ENCODE measurements at regions not wholly inside any gene's neighbourhood (a gene's known extent, or its start where the extent isn't known, plus 50 kb on each side); places are given as distances from the start of the nearest gene placed in this dataset.
A peak's percentile ranks its signal among the peaks of the same experiment; 100 is the strongest.

- WGBS, 3 donors: 6 to 10% (median 8%) methylated on average over 8 of the region's 8 CpGs
- H3K4me3 ChIP-seq: no peak overlapping the region
- no peak overlapping the region for H3K27ac ChIP-seq
- H3K9me3 ChIP-seq: no peaks in the 10 kb centered on the region
- no peaks in the 10 kb centered on the region for H3K4me1 ChIP-seq
- TF ChIP-seq CTCF (IDR thresholded peaks at IDR 0.05): peak; percentile 79
- no peaks in the 10 kb centered on the region for H3K36me3 ChIP-seq (ENCODE audit: insufficient read depth in 1 of 2, low read depth in 1 of 2)
- peak in 1 of 2 donors; percentile 17 for DNase-seq
- ATAC-seq: peak; percentile 47 to 85 (median 70)
- peaks cover 0 to 7% (median 0%) of the 10 kb centered on the region in 3 donors for H3K27me3 ChIP-seq (ENCODE audit: insufficient read depth in 3 of 3, low read length in 2 of 3)
- intact Hi-C loops (cut with DNase I): no loop called here
These were observed 384.4 kb downstream of the RAPGEF2 start for GRCh38 chr4:159487284-159487747.

GRCh38 chr4:159489646-159490045, 386.8 kb downstream of the RAPGEF2 start:
- 78 to 93% (median 79%) methylated on average over 1 of the region's 1 CpG for WGBS, 3 donors
- intact Hi-C loops (cut with DNase I): no loop called here

DNA sequence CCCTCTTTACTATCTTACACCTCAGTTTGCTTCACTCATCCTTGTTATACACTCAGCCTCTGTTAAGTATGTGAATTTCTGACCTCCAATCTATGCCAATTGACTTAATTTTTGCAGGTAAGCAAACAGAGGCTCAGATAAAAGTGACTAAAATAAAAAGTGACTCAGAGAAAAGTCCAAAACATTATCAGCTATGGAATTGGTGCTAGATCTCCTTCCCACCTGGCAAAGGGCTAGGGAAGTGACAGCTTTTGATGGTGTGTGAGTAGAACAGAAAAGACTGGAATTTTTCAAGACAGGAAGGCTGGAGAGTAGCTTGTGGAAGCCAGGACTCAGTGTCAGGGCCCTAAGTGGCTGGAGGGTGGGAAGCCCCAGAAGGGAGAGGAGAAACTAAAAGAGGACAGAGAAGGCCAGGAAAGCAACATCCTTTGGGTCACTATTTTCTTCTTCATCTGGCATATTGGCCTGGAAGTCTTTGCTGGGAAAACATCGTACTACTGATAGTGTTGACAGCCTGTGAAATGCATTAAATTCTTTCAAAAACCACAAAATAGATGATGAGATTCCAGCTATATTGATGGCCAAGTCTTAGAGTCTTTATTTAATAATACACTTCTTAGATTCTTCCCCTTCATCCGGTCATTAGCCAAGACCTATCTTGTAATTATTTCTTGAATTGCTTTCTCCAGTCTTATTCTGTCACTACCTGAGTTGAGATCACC, 392.8 kb downstream of the RAPGEF2 start:
- no peak overlapping the region for H3K27ac ChIP-seq
- H3K4me3 ChIP-seq: no peak overlapping the region
- H3K36me3 ChIP-seq (ENCODE audit: insufficient read depth in 1 of 2, low read depth in 1 of 2): no peaks in the 10 kb centered on the region
- H3K27me3 ChIP-seq (ENCODE audit: insufficient read depth in 3 of 3, low read length in 2 of 3): no peaks in the 10 kb centered on the region
- no peak for DNase-seq
- 44 to 53% (median 51%) methylated on average over 2 of the region's 2 CpGs for WGBS, 3 donors
- no peak for TF ChIP-seq CTCF (IDR thresholded peaks at IDR 0.05)
- intact Hi-C loops (cut with DNase I): no loop called here
- H3K4me1 ChIP-seq: no peaks in the 10 kb centered on the region
- H3K9me3 ChIP-seq: no peaks in the 10 kb centered on the region
- no peak for ATAC-seq

More at GRCh38 chr4:159489646-159490045, 386.8 kb downstream of the RAPGEF2 start:
- H3K27me3 ChIP-seq (ENCODE audit: insufficient read depth in 3 of 3, low read length in 2 of 3): peaks cover 0 to 7% (median 0%) of the 10 kb centered on the region in 3 donors
- DNase-seq (no peak), ATAC-seq (no peak)
- H3K9me3 ChIP-seq: no peaks in the 10 kb centered on the region
- no peak for TF ChIP-seq CTCF (IDR thresholded peaks at IDR 0.05)
- no peak overlapping the region for H3K27ac ChIP-seq
- no peak overlapping the region for H3K4me3 ChIP-seq
- H3K36me3 ChIP-seq (ENCODE audit: insufficient read depth in 1 of 2, low read depth in 1 of 2): no peaks in the 10 kb centered on the region
- no peaks in the 10 kb centered on the region for H3K4me1 ChIP-seq

DNA sequence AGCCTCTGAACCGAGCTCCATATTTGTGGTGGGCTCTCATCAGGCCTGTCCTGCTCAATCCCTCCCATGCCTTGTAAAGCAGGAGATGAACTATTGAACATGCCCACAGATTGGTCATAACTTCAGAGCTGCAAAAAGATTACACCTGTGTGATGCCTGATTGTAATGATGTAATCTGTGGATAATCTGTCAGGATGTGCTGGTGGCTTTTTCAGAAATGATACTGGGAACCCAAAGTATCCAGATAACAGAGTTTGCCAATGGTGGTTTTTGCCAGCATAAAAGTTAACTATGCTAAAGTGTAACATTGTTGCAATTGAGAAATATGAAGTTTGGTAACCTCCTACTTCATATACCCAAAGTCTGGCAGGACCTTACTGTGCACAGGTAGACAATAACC, 393.4 kb downstream of the RAPGEF2 start:
- no peak overlapping the region for H3K4me3 ChIP-seq
- no peaks in the 10 kb centered on the region for H3K36me3 ChIP-seq (ENCODE audit: insufficient read depth in 1 of 2, low read depth in 1 of 2)
- intact Hi-C loops (cut with DNase I): no loop called here
- no peak for ATAC-seq
- H3K27me3 ChIP-seq (ENCODE audit: insufficient read depth in 3 of 3, low read length in 2 of 3): no peaks in the 10 kb centered on the region
- 79 to 86% (median 81%) methylated on average over 1 of the region's 1 CpG for WGBS, 3 donors
- no peak for DNase-seq
- H3K4me1 ChIP-seq: no peaks in the 10 kb centered on the region
- H3K27ac ChIP-seq: no peak overlapping the region
- H3K9me3 ChIP-seq: no peaks in the 10 kb centered on the region
- TF ChIP-seq CTCF (IDR thresholded peaks at IDR 0.05): no peak

DNA sequence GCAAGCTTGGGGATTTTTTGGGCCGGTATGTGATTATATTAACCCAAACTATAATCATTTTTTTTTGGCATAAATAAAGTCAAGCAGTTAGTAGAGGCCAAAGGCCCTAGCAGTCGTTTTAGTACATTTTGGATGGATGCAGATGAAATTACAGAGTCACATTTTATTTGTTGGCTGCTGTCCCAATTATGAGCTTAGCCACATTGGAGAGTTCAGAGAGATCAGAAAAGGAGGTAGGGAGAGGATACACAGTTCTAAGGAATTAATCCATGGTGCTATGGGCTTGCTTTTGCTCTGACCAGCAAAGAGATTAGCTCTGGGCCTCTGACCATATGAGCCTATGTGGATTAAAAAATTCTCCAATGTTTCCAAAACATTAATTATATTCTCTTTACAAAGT, 395.1 kb downstream of the RAPGEF2 start:
- intact Hi-C loops (cut with DNase I): no loop called here
- no peak overlapping the region for H3K27ac ChIP-seq
- 35 to 37% (median 37%) methylated on average over 2 of the region's 2 CpGs for WGBS, 3 donors
- H3K9me3 ChIP-seq: no peaks in the 10 kb centered on the region
- no peaks in the 10 kb centered on the region for H3K36me3 ChIP-seq (ENCODE audit: insufficient read depth in 1 of 2, low read depth in 1 of 2)
- H3K4me1 ChIP-seq: no peaks in the 10 kb centered on the region
- TF ChIP-seq CTCF (IDR thresholded peaks at IDR 0.05): no peak
- no peak for DNase-seq
- no peaks in the 10 kb centered on the region for H3K27me3 ChIP-seq (ENCODE audit: insufficient read depth in 3 of 3, low read length in 2 of 3)
- no peak for ATAC-seq
- no peak overlapping the region for H3K4me3 ChIP-seq
